Astrocyte of the spinal cord (primary cell): ENCODE measurements at regions not wholly inside any gene's neighbourhood (a gene's known extent, or its start where the extent isn't known, plus 50 kb on each side); places are given as distances from the start of the nearest gene placed in this dataset.
"Not testable (repeated sequence)": the region's sequence is repeated elsewhere in the genome, so short reads cannot be mapped to it uniquely, and the experiment has no call there.

Experiments used
- DNase-seq: peaks from one replicate; pipeline ENCODE4 v3.0.0; 2011; ENCODE audit warnings: low read depth, low spot score
- H3K4me3 ChIP-seq: 2 replicates; pipeline ENCODE4 v1.5.1; 2011; ENCODE audit warnings: low read depth, mild to moderate bottlenecking, low read length, moderate library complexity
- CTCF ChIP-seq: IDR thresholded peaks from 2 replicates; pipeline ENCODE4 v1.5.1; 2012; ENCODE audit warnings: low read depth, mild to moderate bottlenecking, low read length, inconsistent platforms
- in situ Hi-C: cut with HindIII; loops from 2 replicates; pipeline ENCODE4 v1.10.0; 2017; ENCODE audit warnings: low sequenced_read_pairs

- in situ Hi-C loops, DNase-seq: not testable (repeated sequence)
- H3K4me3 ChIP-seq, result peak overlapping the region; percentile 20
These were observed 135.1 kb downstream of the ZNF92 start for GRCh38 chr7:65508581-65509367.

- no peak for TF ChIP-seq CTCF
- in situ Hi-C loops, result no loop called here
- no peak for DNase-seq
- H3K4me3 ChIP-seq, result peak overlapping the region; percentile 20
These were observed 135.9 kb downstream of the ZNF92 start for GRCh38 chr7:65509368-65510186.

- in situ Hi-C loops, H3K4me3 ChIP-seq, DNase-seq: not testable (repeated sequence)
These were observed 136.5 kb downstream of the ZNF92 start for GRCh38 chr7:65510187-65510538.

GRCh38 chr7:65519751-65520150, 146.1 kb downstream of the ZNF92 start:
- H3K4me3 ChIP-seq, DNase-seq, in situ Hi-C loops: not testable (repeated sequence)

GRCh38 chr7:65545465-65546161, 172.0 kb downstream of the ZNF92 start:
- DNase-seq, in situ Hi-C loops, H3K4me3 ChIP-seq: not testable (repeated sequence)

DNA sequence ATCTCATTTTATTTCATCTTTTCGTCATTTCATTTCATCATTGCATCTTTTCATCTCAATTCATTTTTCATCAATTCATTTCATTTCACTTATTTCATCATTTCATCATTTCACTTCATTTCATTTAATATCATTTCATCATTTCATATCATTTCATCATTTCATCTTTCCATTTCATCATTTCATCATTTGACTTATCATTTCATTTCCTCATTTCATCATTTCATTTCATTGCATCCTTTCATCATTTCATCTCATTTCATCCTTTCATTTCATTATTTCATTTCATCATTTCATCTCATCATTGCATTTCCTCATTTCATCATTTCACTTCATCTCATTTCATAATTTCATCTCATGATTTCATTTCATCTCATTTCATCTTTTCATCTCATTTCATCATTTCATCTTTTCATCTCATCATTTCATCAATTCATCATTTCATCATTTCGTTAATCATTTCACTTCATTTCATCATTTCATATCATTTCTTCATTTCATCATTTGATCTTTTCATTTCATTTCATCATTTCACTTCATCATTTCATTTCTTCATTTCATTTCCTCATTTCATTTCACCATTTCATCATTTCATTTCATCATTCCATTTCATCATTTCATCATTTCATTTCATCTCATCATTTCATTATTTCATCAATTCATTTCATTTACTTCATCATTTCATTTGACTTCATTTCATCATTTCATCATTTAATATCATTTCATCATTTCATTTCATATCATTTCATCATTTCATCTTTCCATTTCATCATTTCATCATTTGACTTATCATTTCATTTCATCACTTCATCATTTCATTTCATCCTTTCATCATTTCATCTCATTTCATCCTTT, 176.2 kb downstream of the ZNF92 start:
- DNase-seq, in situ Hi-C loops, H3K4me3 ChIP-seq: not testable (repeated sequence)

DNA sequence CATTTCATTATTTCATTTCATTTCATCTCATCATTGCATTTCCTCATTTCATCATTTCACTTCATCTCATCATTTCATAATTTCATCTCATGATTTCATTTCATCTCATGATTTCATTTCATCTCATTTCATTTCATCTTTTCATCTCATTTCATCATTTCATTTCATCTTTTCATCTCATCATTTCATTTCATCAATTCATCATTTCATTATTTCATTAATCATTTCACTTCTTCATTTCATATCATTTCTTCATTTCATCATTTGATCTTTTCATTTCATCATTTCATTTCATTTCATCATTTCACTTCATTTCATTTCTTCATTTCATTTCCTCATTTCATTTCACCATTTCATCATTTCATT, 176.8 kb downstream of the ZNF92 start:
- DNase-seq, in situ Hi-C loops, H3K4me3 ChIP-seq: not testable (repeated sequence)

GRCh38 chr7:65551042-65551441, 177.4 kb downstream of the ZNF92 start:
- DNase-seq, in situ Hi-C loops, H3K4me3 ChIP-seq: not testable (repeated sequence)

GRCh38 chr7:65554553-65555476, 181.2 kb downstream of the ZNF92 start:
- in situ Hi-C loops, DNase-seq, H3K4me3 ChIP-seq: not testable (repeated sequence)

- DNase-seq, in situ Hi-C loops, H3K4me3 ChIP-seq: not testable (repeated sequence)
These were observed 184.9 kb downstream of the ZNF92 start for GRCh38 chr7:65558584-65558983.

- DNase-seq, H3K4me3 ChIP-seq, in situ Hi-C loops: not testable (repeated sequence)
These were observed 188.2 kb downstream of the ZNF92 start for GRCh38 chr7:65561786-65562372.

- DNase-seq, in situ Hi-C loops, H3K4me3 ChIP-seq: not testable (repeated sequence)
These were observed 188.9 kb downstream of the ZNF92 start for GRCh38 chr7:65562522-65562921.

GRCh38 chr7:65563333-65563732, 189.7 kb downstream of the ZNF92 start:
- H3K4me3 ChIP-seq, DNase-seq, in situ Hi-C loops: not testable (repeated sequence)

DNA sequence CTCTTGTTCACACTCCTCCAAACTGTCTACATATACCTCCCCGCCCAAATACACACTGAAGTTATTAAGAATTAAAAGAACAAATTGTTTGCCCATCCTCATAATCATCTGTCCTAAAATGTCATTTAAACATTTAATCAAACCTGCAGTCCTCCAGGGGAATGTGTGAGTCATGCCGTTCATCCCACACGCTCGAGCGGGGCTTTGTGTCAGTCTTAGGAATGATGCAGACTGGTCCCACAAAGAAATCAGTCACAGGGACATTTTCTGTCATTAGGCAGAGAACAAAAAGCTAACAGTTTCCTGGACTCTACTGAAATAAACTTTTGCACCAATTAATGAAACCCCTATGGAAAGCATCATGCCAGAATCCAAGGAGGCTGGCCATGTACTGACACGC, 194.6 kb downstream of the ZNF92 start:
- H3K4me3 ChIP-seq, DNase-seq, in situ Hi-C loops: not testable (repeated sequence)
